ENCODE measurements at regions not wholly inside any gene's neighbourhood (a gene's known extent, or its start where the extent isn't known, plus 50 kb on each side); places are given as distances from the start of the nearest gene placed in this dataset.

DNA sequence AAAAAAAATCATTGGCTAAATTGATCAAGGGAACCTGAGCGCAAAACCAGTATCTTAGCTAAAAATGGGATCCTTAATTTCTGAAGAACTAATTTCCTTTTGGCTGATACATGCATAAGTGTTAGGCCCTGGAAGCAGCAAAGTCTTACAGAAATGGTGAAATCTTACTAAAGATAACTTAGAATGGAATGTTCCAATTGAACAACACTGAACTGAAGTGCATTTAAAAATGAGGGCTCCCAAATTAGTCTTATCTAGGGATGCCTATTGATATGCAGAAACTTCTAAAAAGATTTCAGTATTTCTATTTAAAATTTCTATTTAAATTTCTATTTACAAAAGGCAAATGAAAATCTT lies 120.7 kb upstream of the BANK1 start:
- H3K4me1 Mint-ChIP-seq (ENCODE audit: low read depth): no peaks in the 10 kb centered on the region
- Histone ChIP-seq H3K36me3 (ENCODE audit: insufficient read depth, low read length) (no peaks in the 10 kb centered on the region), H3K4me1 (ENCODE audit: insufficient read depth, low read length) (no peaks in the 10 kb centered on the region), H3K27me3 (ENCODE audit: control insufficient read depth in 1 of 2, insufficient read depth in 2 of 2, low read length in 2 of 2) (no peaks in the 10 kb centered on the region), H3K4me3 (ENCODE audit: low read length) (no peak overlapping the region), H3K9me3 (ENCODE audit: control insufficient read depth in 1 of 2, insufficient read depth in 1 of 2, low read length in 2 of 2) (no peaks in the 10 kb centered on the region), H3K27ac (ENCODE audit: low read depth in 1 of 2, low read length in 2 of 2) (no peak overlapping the region)
- no peak overlapping the region for H3K4me3 Mint-ChIP-seq
- no peak overlapping the region for H3K27ac Mint-ChIP-seq
- ATAC-seq (ENCODE audit: poor library complexity) (no peak), DNase-seq (no peak)
- H3K27me3 Mint-ChIP-seq: peaks cover 5% of the 10 kb centered on the region
- no peak for TF ChIP-seq CTCF (IDR thresholded peaks at IDR 0.05)
- no peaks in the 10 kb centered on the region for H3K36me3 Mint-ChIP-seq (ENCODE audit: low read depth)
- intact Hi-C loops (cut with DNase I, micrococcal nuclease): no loop called here
- H3K9me3 Mint-ChIP-seq: no peaks in the 10 kb centered on the region
- POLR2A ChIA-PET: no interaction called here
- CTCF ChIA-PET: no interaction called here

GRCh38 chr4:101669138-101669831 lies 121.2 kb upstream of the BANK1 start:
- no peak for TF ChIP-seq CTCF (IDR thresholded peaks at IDR 0.05)
- no peaks in the 10 kb centered on the region for H3K4me1 Mint-ChIP-seq (ENCODE audit: low read depth)

GRCh38 chr4:101667348-101667747 lies 123.2 kb upstream of the BANK1 start:
- H3K36me3 ChIP-seq (ENCODE audit: insufficient read depth, low read length): no peaks in the 10 kb centered on the region
- Mint-ChIP-seq H3K27me3 (peaks cover 5% of the 10 kb centered on the region), H3K9me3 (no peaks in the 10 kb centered on the region), H3K4me1 (ENCODE audit: low read depth) (no peaks in the 10 kb centered on the region), H3K4me3 (no peak overlapping the region), H3K27ac (no peak overlapping the region), H3K36me3 (ENCODE audit: low read depth) (no peaks in the 10 kb centered on the region)
- intact Hi-C loops (cut with DNase I, micrococcal nuclease): no loop called here
- no peaks in the 10 kb centered on the region for H3K27me3 ChIP-seq (ENCODE audit: control insufficient read depth in 1 of 2, insufficient read depth in 2 of 2, low read length in 2 of 2)
- ChIA-PET POLR2A (no interaction called here), CTCF (no interaction called here)
- DNase-seq (no peak), ATAC-seq (ENCODE audit: poor library complexity) (no peak)
- H3K4me1 ChIP-seq (ENCODE audit: insufficient read depth, low read length): no peaks in the 10 kb centered on the region
- no peak for TF ChIP-seq CTCF (IDR thresholded peaks at IDR 0.05)
- no peak overlapping the region for H3K27ac ChIP-seq (ENCODE audit: low read depth in 1 of 2, low read length in 2 of 2)
- H3K9me3 ChIP-seq (ENCODE audit: control insufficient read depth in 1 of 2, insufficient read depth in 1 of 2, low read length in 2 of 2): no peaks in the 10 kb centered on the region
- H3K4me3 ChIP-seq (ENCODE audit: low read length): no peak overlapping the region

More at GRCh38 chr4:101669138-101669831, 121.2 kb upstream of the BANK1 start:
- H3K9me3 ChIP-seq (ENCODE audit: control insufficient read depth in 1 of 2, insufficient read depth in 1 of 2, low read length in 2 of 2): no peaks in the 10 kb centered on the region
- H3K27me3 ChIP-seq (ENCODE audit: control insufficient read depth in 1 of 2, insufficient read depth in 2 of 2, low read length in 2 of 2): no peaks in the 10 kb centered on the region
- no peak overlapping the region for H3K4me3 ChIP-seq (ENCODE audit: low read length)
- H3K36me3 Mint-ChIP-seq (ENCODE audit: low read depth): no peaks in the 10 kb centered on the region
- no peaks in the 10 kb centered on the region for H3K9me3 Mint-ChIP-seq
- DNase-seq: no peak
- intact Hi-C loops (cut with DNase I, micrococcal nuclease): no loop called here
- H3K27ac Mint-ChIP-seq: no peak overlapping the region
- no peaks in the 10 kb centered on the region for H3K4me1 ChIP-seq (ENCODE audit: insufficient read depth, low read length)
- H3K36me3 ChIP-seq (ENCODE audit: insufficient read depth, low read length): no peaks in the 10 kb centered on the region
- H3K4me3 Mint-ChIP-seq: no peak overlapping the region
- ChIA-PET CTCF (no interaction called here), POLR2A (no interaction called here)
- no peak overlapping the region for H3K27ac ChIP-seq (ENCODE audit: low read depth in 1 of 2, low read length in 2 of 2)
- peaks cover 5% of the 10 kb centered on the region for H3K27me3 Mint-ChIP-seq
- ATAC-seq (ENCODE audit: poor library complexity): no peak

Measured in CD4-positive, alpha-beta T cell (primary cell).